ENCODE measurements at regions not wholly inside any gene's neighbourhood (a gene's known extent, or its start where the extent isn't known, plus 50 kb on each side); places are given as distances from the start of the nearest gene placed in this dataset.
"Not testable (repeated sequence)": the region's sequence is repeated elsewhere in the genome, so short reads cannot be mapped to it uniquely, and the experiment has no call there.

DNA sequence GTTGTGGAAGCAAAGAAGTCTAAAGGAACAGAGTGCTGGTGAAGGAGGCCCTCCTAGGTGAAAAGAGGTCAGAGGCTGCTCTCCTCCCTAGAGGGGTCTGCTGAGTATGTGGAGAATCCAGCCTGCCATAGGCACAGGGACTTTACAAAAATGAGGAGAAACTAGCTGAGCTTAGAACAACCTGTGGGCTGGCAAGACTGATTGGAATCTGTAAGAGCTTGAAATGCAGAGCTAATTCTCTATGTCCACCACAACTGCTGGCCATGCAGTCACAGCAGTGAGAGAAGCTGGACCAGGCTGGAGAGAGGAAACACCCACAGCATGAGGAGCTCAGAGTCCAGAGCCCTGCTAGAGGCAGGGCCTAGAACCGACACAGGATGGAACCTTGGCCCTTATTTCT is 251.0 kb upstream of the MGAT5 start:
- no peak overlapping the region for H3K4me3 ChIP-seq (ENCODE audit: low read length)
- H3K27ac ChIP-seq (ENCODE audit: low read depth, low read length) = no peak overlapping the region
- H3K9ac ChIP-seq (ENCODE audit: low read length) = no peak overlapping the region
- H3K36me3 ChIP-seq (ENCODE audit: control insufficient read depth, insufficient read depth, low read length) = no peaks in the 10 kb centered on the region
- no peaks in the 10 kb centered on the region for H3K27me3 ChIP-seq (ENCODE audit: control insufficient read depth, insufficient read depth, low read length)
- H3K4me1 ChIP-seq (ENCODE audit: control insufficient read depth, insufficient read depth, low read length) = no peaks in the 10 kb centered on the region

DNA sequence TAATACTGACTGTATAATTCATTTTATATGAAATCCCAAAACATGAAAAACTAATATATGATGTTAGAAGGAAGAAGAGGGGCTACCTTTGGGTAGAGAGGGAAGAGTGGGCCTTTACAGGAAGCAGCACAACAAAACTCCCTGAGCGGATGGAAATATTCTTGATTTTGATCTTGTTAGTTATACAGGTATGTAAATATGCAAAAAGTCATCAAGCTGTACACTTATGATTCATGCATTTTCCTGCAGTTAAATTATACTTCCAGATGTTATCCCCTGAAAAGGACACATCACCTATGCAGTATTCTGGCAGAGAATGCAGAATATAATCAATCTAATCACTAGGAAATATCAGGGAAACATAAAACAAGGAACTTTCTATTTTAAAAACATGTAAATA is 249.4 kb upstream of the MGAT5 start:
- Histone ChIP-seq H3K27me3 (ENCODE audit: control insufficient read depth, insufficient read depth, low read length) (no peaks in the 10 kb centered on the region), H3K4me1 (ENCODE audit: control insufficient read depth, insufficient read depth, low read length) (no peaks in the 10 kb centered on the region), H3K9ac (ENCODE audit: low read length) (no peak overlapping the region), H3K36me3 (ENCODE audit: control insufficient read depth, insufficient read depth, low read length) (no peaks in the 10 kb centered on the region), H3K4me3 (ENCODE audit: low read length) (no peak overlapping the region), H3K27ac (ENCODE audit: low read depth, low read length) (no peak overlapping the region)

DNA sequence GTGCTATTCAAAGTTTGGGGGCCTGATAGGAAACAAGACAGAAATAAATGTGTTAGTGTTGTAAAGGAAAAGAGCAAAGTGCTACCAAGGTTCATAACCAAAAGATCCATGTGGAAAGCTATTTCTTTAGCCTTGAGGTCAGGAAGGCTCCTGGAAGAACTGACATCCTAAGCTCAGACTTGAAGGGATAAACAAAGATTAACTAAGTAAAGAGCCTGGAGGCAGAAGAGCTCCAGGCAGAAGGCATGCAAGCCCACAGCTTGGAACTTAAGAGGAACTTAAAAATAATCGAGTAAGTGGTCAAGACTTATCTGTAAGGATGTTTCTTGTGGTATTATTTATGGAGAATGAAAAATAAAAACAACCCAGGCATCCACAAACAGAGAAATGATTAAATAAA is 245.0 kb upstream of the MGAT5 start:
- Histone ChIP-seq H3K9ac (ENCODE audit: low read length) (no peak overlapping the region), H3K27me3 (ENCODE audit: control insufficient read depth, insufficient read depth, low read length) (no peaks in the 10 kb centered on the region), H3K27ac (ENCODE audit: low read depth, low read length) (no peak overlapping the region), H3K4me3 (ENCODE audit: low read length) (no peak overlapping the region), H3K36me3 (ENCODE audit: control insufficient read depth, insufficient read depth, low read length) (no peaks in the 10 kb centered on the region), H3K4me1 (ENCODE audit: control insufficient read depth, insufficient read depth, low read length) (no peaks in the 10 kb centered on the region)

DNA sequence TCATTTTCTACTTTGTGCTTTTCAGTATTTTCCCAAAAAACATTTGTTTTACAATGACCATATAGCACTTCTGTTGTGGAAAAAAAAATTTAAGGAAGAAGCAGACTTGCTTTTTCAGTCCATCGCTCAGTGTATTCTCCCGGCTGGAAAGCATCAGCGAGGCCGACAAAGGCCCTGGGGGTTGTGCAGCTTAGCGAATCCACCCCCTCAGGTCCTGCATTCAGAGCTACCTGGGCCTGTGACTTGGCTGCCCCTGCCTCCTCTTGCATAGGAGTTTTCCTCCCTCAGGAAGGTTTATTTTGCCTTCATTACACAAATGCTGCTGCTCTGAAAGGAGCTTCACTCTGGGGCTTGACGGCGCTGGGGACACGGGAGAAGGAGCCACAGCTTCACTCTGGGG is 244.4 kb upstream of the MGAT5 start:
- Histone ChIP-seq H3K27ac (ENCODE audit: low read depth, low read length) (no peak overlapping the region), H3K4me1 (ENCODE audit: control insufficient read depth, insufficient read depth, low read length) (no peaks in the 10 kb centered on the region), H3K9ac (ENCODE audit: low read length) (no peak overlapping the region), H3K27me3 (ENCODE audit: control insufficient read depth, insufficient read depth, low read length) (no peaks in the 10 kb centered on the region), H3K36me3 (ENCODE audit: control insufficient read depth, insufficient read depth, low read length) (no peaks in the 10 kb centered on the region), H3K4me3 (ENCODE audit: low read length) (no peak overlapping the region)

DNA sequence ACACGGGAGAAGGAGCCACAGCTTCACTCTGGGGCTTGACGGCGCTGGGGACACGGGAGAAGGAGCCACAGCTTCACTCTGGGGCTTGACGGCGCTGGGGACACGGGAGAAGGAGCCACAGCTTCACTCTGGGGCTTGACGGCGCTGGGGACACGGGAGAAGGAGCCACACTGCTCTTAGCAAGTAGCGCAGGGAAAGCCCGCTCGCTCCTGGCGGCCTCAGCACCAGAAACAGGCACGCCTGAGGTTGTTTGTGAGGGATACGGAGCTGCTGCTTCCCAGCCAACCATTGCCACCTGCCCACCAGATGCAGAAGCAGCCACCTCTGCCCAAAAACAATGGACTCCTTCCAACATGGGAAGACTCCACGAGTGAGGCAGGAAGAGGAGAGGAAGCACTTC is 244.0 kb upstream of the MGAT5 start:
- not testable (repeated sequence) for H3K4me1 ChIP-seq (ENCODE audit: control insufficient read depth, insufficient read depth, low read length); H3K36me3 ChIP-seq (ENCODE audit: control insufficient read depth, insufficient read depth, low read length); H3K27me3 ChIP-seq (ENCODE audit: control insufficient read depth, insufficient read depth, low read length); H3K9ac ChIP-seq (ENCODE audit: low read length); H3K27ac ChIP-seq (ENCODE audit: low read depth, low read length); H3K4me3 ChIP-seq (ENCODE audit: low read length)

DNA sequence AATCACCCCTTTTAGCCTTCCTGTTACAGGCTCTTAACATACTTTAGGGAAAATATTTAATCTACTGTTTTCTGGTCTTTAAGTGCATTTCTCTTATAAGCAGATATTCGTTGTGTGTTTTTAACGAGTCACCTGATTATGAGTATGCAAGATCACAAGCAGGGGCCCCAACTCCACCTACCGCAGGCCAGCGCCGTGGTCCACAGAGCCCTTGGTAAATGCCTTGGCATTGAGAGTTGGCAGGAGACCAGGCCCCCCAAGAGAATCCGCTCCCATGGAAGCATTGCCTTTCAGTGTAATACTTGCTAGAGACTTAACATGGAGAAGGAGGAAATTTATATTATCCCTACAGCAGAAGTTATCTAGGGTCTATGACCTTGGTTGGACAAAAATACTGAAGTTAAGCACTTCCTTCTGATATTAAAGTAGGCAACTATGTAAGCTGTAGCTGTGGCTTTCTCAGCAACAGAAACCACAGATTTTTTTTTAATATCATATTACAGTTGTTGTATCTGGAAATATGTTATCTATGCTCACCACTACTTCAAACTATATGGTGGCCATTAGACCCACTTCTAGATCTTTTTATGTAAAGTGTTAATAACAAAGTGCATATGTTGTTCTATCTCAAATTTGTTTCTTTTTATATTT is 241.8 kb upstream of the MGAT5 start:
- Histone ChIP-seq H3K4me1 (ENCODE audit: control insufficient read depth, insufficient read depth, low read length) (no peaks in the 10 kb centered on the region), H3K27ac (ENCODE audit: low read depth, low read length) (no peak overlapping the region), H3K36me3 (ENCODE audit: control insufficient read depth, insufficient read depth, low read length) (no peaks in the 10 kb centered on the region), H3K27me3 (ENCODE audit: control insufficient read depth, insufficient read depth, low read length) (no peaks in the 10 kb centered on the region), H3K4me3 (ENCODE audit: low read length) (no peak overlapping the region), H3K9ac (ENCODE audit: low read length) (no peak overlapping the region)

DNA sequence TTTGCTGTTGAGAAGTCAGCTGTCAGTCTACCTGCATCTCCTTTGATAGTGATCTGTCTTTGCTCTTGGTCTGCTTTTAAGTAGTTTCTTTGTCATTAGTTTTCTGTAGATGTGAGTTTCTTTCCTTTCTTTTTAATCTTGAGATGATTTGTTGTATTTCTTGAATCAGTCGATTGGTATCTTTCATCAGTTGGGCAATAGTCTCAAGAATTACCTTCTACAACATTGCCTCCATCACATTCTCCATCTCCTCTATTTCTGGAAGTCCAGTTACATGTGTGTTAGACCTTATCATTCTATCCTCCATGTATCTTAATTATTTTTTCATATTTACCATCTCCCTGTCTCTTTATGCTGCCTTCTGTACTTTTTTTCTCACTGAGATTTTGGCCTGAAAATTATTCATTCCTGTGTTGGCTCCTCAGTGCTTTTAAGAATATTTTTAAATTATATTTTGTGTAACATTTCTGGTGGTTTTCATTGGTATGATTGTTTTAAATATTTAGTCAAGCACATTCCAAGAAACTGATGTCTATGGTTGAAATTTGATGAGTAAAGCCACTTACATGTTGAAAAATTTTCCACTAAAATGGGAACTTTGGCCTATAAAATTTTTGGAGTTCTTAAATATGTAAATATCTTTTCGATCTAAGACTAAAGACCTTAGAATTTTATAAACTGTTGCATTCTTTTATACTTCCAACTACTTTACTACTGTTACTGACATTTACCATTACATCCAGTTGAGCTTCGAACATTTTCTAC is 239.5 kb upstream of the MGAT5 start:
- Histone ChIP-seq H3K4me1 (ENCODE audit: control insufficient read depth, insufficient read depth, low read length) (no peaks in the 10 kb centered on the region), H3K27ac (ENCODE audit: low read depth, low read length) (no peak overlapping the region), H3K36me3 (ENCODE audit: control insufficient read depth, insufficient read depth, low read length) (no peaks in the 10 kb centered on the region), H3K4me3 (ENCODE audit: low read length) (no peak overlapping the region), H3K9ac (ENCODE audit: low read length) (no peak overlapping the region), H3K27me3 (ENCODE audit: control insufficient read depth, insufficient read depth, low read length) (no peaks in the 10 kb centered on the region)

DNA sequence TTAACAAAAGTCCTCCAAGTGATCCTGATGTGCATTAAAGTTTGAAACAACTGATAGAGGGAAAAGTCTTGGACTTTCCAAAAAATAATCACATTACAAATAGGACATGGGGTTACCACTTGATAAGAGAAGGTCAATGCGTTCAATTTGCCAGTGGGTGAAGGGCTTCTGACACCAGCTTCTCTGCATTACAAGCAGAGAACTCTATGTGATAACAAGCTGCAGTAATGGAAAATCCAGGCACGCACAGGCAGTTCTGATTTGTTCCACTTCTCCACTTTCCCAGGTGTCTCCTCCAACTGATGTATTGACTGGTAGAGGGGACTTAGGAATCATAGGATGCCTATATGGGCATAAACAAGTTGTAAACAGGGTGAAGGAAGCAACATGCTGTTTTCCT is 234.0 kb upstream of the MGAT5 start:
- Histone ChIP-seq H3K4me3 (ENCODE audit: low read length) (no peak overlapping the region), H3K9ac (ENCODE audit: low read length) (no peak overlapping the region), H3K4me1 (ENCODE audit: control insufficient read depth, insufficient read depth, low read length) (no peaks in the 10 kb centered on the region), H3K27me3 (ENCODE audit: control insufficient read depth, insufficient read depth, low read length) (no peaks in the 10 kb centered on the region), H3K36me3 (ENCODE audit: control insufficient read depth, insufficient read depth, low read length) (no peaks in the 10 kb centered on the region), H3K27ac (ENCODE audit: low read depth, low read length) (no peak overlapping the region)

DNA sequence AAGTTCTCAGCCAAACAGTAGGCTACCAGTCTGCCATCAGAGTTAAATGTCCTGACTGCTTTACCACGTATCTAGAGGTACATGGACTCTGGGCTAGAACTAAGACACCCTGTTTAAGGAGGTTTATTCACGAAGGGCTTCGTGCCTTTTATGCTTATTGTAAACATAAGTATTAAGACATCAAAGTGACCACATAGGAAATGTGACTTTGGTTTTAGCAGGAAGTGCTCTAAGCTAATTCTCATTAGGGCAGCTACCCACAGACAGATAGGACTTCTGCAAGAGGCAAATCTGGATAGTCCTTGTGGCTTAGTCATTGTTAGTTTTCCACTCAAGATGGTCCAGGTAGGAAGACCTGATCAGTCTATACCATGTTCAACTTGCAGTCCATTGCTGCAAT is 233.3 kb upstream of the MGAT5 start:
- no peak overlapping the region for H3K4me3 ChIP-seq (ENCODE audit: low read length)
- H3K9ac ChIP-seq (ENCODE audit: low read length) = no peak overlapping the region
- no peaks in the 10 kb centered on the region for H3K4me1 ChIP-seq (ENCODE audit: control insufficient read depth, insufficient read depth, low read length)
- no peaks in the 10 kb centered on the region for H3K36me3 ChIP-seq (ENCODE audit: control insufficient read depth, insufficient read depth, low read length)
- no peaks in the 10 kb centered on the region for H3K27me3 ChIP-seq (ENCODE audit: control insufficient read depth, insufficient read depth, low read length)
- H3K27ac ChIP-seq (ENCODE audit: low read depth, low read length) = no peak overlapping the region

DNA sequence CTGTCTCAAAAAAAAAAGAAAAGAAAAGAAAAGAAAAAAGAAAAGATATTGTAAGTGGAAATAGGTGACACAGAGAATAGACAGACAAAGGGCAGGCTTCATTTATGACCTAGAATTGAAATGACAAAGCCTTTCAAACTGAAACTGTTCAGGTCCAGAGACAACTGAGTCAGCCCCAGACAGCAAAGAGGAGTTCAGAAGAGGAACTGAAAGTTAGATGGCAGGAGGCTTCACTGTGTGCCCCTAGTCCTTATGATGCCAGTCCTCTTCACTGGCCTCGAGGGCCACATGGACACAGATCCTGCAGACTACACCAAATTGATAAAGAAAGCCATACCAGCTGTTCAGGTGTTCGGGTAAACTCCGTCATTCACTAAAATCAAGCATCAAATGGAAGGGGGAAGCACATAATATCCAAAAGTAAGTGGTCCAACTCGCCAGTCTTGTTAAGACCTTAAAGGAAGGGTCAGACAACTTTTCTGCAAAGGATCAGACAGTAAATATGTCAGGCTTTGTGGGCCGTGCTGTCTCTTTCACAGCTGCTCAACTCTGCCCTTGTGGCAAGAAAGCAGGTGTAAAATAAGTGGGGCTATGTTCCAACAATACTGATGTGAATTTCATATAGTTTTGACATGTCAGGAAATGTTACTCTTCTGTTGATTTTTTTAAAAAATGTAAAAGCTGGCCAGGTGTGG is 231.9 kb upstream of the MGAT5 start:
- no peaks in the 10 kb centered on the region for H3K36me3 ChIP-seq (ENCODE audit: control insufficient read depth, insufficient read depth, low read length)
- H3K27ac ChIP-seq (ENCODE audit: low read depth, low read length) = no peak overlapping the region
- no peaks in the 10 kb centered on the region for H3K4me1 ChIP-seq (ENCODE audit: control insufficient read depth, insufficient read depth, low read length)
- H3K9ac ChIP-seq (ENCODE audit: low read length) = no peak overlapping the region
- H3K4me3 ChIP-seq (ENCODE audit: low read length) = no peak overlapping the region
- no peaks in the 10 kb centered on the region for H3K27me3 ChIP-seq (ENCODE audit: control insufficient read depth, insufficient read depth, low read length)

DNA sequence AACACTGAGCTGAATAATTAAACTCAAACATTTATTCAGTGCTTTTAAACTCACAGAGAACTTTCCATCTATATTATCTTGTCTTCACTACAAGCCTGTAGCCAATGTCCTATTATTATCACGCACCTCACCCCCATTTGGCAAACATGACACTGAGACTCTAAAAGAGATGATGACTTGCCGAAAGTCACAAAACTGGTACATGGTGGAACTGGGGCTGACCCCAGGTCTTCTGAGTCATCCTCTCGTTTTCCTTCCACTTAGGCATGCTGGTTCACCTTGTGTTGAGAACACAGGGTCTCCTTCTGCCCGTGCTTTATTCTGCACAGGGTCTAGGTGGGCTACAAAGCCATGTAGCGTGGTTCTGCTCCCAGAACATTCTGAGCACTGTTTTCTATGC is 230.0 kb upstream of the MGAT5 start:
- no peak overlapping the region for H3K4me3 ChIP-seq (ENCODE audit: low read length)
- no peak overlapping the region for H3K9ac ChIP-seq (ENCODE audit: low read length)
- no peaks in the 10 kb centered on the region for H3K4me1 ChIP-seq (ENCODE audit: control insufficient read depth, insufficient read depth, low read length)
- H3K27me3 ChIP-seq (ENCODE audit: control insufficient read depth, insufficient read depth, low read length) = no peaks in the 10 kb centered on the region
- H3K36me3 ChIP-seq (ENCODE audit: control insufficient read depth, insufficient read depth, low read length) = no peaks in the 10 kb centered on the region
- H3K27ac ChIP-seq (ENCODE audit: low read depth, low read length) = no peak overlapping the region

DNA sequence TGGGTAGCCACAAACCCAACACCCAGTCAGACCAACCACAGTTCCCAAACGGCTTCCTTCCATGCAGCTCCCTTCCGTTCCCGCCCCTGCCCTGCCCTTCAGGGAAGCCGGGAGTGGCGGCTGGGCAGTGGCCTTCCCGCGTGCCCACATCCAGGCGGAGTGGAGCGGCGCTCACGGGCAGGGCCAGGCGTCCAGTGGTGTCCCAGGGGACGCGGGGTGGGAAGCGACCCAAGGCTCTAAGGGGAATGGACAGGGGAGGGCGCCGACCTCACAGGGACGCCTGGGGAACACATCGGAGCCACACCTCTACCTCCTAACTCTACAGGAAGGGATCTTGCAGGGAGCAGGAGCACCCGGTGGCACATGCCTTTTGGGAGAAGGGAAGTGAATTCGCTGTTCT is 225.9 kb upstream of the MGAT5 start:
- no peak overlapping the region for H3K9ac ChIP-seq (ENCODE audit: low read length)
- no peak overlapping the region for H3K4me3 ChIP-seq (ENCODE audit: low read length)
- no peaks in the 10 kb centered on the region for H3K4me1 ChIP-seq (ENCODE audit: control insufficient read depth, insufficient read depth, low read length)
- no peak overlapping the region for H3K27ac ChIP-seq (ENCODE audit: low read depth, low read length)
- no peaks in the 10 kb centered on the region for H3K36me3 ChIP-seq (ENCODE audit: control insufficient read depth, insufficient read depth, low read length)
- no peaks in the 10 kb centered on the region for H3K27me3 ChIP-seq (ENCODE audit: control insufficient read depth, insufficient read depth, low read length)

DNA sequence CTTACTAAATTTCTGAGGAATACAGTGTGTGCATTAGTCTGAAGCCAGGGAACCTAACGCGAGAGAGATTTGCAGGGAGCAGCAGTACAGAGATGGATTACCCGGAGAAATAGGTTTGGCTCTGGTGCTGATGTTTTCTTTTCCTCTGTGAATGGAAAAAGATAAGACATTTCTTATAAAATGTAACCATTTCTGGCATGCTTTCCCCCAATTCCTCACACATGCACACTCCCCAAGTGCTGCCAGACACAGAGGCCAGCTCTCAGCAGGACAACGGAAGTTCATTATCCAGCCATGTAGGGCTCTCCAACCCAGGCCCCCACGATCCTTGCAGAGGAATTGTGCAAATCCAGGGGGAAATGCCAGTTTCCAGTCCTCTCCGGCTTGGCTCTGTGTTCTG is 224.5 kb upstream of the MGAT5 start:
- Histone ChIP-seq H3K27me3 (ENCODE audit: control insufficient read depth, insufficient read depth, low read length) (no peaks in the 10 kb centered on the region), H3K4me3 (ENCODE audit: low read length) (no peak overlapping the region), H3K9ac (ENCODE audit: low read length) (no peak overlapping the region), H3K27ac (ENCODE audit: low read depth, low read length) (no peak overlapping the region), H3K36me3 (ENCODE audit: control insufficient read depth, insufficient read depth, low read length) (no peaks in the 10 kb centered on the region), H3K4me1 (ENCODE audit: control insufficient read depth, insufficient read depth, low read length) (no peaks in the 10 kb centered on the region)

Data from rectal smooth muscle tissue (tissue), 1 donor.